Testis (tissue), 2 donors: ENCODE measurements at regions not wholly inside any gene's neighbourhood (a gene's known extent, or its start where the extent isn't known, plus 50 kb on each side); places are given as distances from the start of the nearest gene placed in this dataset.

Source experiments
- POLR2A ChIP-seq: fragments of 450-650 bp; IDR thresholded peaks from one replicate; pipeline ENCODE4 v1.6.1; 2017; ENCODE audit warnings: antibody characterized with exemption, mild to moderate bottlenecking, moderate library complexity
- TF ChIP-seq, protein P1 (sequence below), 3 experiments: fragments of 450-650 bp in 2 of 3; fragments of 200-600 bp in 1 of 3; sonication (generic) in 1 of 3; IDR thresholded peaks; one replicate each; pipeline ENCODE4 v1.5.1; 2016 to 2019; ENCODE audit warnings: antibody characterized with exemption in 3 of 3, mild to moderate bottlenecking in 2 of 3, moderate library complexity in 1 of 3

DNA sequence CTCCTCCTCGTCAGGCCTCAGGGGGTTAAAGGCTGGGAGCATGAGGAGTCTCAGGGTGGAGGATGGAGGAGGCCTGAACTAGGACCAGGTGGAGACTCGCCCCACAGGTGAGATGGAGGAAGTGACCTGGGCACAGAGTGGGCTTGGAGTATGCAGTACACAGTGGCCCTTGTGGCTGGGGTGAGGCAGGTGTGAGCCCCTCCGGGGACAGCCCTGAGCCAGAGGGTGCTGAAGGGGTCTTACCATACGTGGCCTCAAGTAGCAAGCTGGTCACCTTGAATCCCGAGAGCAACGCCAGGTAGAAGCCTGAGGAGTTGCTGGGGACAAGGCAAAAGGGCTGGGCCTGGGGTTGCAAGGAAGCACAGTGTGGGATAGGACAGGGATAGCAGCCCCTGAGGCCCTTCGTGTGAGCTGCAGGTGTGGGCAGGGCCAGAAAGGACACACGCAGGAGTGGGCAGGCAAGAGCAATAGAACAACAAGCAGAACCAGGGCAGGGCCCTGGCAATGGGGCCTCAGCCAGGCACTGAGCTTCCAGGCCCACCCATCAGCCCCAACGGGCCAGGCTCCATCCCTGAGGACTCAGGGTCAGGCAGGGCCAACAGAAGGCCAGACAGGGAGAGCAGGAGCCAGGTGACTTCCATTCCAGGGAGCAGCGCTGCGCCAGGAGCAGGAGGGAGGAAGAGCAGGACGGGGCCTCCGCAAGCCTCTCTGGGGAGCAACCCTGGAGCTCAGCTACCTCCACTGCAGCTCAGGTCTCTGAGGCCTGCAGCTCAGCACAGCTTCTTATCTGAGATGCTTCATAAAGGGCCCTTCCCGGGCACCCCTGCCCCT is 64.2 kb upstream of the TNRC6C start:
- no peak for TF ChIP-seq POLR2A
- TF ChIP-seq, protein P1, sequence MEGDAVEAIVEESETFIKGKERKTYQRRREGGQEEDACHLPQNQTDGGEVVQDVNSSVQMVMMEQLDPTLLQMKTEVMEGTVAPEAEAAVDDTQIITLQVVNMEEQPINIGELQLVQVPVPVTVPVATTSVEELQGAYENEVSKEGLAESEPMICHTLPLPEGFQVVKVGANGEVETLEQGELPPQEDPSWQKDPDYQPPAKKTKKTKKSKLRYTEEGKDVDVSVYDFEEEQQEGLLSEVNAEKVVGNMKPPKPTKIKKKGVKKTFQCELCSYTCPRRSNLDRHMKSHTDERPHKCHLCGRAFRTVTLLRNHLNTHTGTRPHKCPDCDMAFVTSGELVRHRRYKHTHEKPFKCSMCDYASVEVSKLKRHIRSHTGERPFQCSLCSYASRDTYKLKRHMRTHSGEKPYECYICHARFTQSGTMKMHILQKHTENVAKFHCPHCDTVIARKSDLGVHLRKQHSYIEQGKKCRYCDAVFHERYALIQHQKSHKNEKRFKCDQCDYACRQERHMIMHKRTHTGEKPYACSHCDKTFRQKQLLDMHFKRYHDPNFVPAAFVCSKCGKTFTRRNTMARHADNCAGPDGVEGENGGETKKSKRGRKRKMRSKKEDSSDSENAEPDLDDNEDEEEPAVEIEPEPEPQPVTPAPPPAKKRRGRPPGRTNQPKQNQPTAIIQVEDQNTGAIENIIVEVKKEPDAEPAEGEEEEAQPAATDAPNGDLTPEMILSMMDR (IDR thresholded peaks at IDR 0.05), result no peak
